Esophagus squamous epithelium (tissue), 4 donors: ENCODE measurements at regions not wholly inside any gene's neighbourhood (a gene's known extent, or its start where the extent isn't known, plus 50 kb on each side); places are given as distances from the start of the nearest gene placed in this dataset.

Experiments used
- POLR2A ChIP-seq, 4 donors: fragments of 450-650 bp; IDR thresholded peaks; one replicate each; pipeline ENCODE4 v1.6.1; 2017; ENCODE audit warnings: antibody characterized with exemption in 4 of 4, mild to moderate bottlenecking in 4 of 4, moderate library complexity in 3 of 4
- TF ChIP-seq, protein P1 (sequence below), 6 experiments: fragments of 450-650 bp in 4 of 6; fragments of 200-600 bp in 2 of 6; sonication (generic) in 2 of 6; IDR thresholded peaks; one replicate each; pipeline ENCODE4 v1.5.1; 2016 to 2019; ENCODE audit warnings: antibody characterized with exemption in 6 of 6, mild to moderate bottlenecking in 4 of 6, moderate library complexity in 4 of 6

DNA sequence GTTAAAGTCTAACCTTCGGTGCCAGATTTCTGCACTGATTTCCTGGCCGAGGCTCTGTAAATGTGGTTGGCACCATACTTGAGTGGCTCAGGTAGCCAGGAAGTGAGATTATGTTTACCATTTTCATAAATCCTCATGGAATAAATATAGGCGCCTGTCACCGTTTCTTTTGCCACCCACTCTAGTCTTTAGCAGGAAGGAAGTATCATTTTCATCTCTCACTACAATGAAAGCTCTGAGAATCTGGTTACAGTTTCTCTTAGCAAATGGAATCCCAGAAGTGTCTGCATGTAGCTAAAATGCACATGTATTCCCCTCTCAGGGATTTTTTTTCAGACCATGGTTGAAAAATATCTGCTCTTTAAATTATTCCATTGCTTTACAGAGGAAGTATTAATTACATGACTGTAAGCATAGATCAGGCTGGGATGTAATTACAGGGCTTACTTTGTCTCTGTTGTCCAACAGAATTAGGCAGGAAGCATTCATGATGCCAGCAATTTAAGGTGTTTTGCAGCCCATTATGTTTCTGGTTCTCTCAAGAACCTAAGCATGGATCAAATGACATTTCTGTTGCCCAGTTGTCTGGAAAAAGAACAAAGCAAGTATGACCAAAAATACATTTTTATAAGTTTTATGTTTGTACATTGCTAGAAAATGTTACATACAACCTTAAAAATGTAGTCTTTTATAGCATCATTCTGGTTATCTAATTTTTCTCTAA is 221.7 kb upstream of the SPRY2 start:
- TF ChIP-seq, protein P1, sequence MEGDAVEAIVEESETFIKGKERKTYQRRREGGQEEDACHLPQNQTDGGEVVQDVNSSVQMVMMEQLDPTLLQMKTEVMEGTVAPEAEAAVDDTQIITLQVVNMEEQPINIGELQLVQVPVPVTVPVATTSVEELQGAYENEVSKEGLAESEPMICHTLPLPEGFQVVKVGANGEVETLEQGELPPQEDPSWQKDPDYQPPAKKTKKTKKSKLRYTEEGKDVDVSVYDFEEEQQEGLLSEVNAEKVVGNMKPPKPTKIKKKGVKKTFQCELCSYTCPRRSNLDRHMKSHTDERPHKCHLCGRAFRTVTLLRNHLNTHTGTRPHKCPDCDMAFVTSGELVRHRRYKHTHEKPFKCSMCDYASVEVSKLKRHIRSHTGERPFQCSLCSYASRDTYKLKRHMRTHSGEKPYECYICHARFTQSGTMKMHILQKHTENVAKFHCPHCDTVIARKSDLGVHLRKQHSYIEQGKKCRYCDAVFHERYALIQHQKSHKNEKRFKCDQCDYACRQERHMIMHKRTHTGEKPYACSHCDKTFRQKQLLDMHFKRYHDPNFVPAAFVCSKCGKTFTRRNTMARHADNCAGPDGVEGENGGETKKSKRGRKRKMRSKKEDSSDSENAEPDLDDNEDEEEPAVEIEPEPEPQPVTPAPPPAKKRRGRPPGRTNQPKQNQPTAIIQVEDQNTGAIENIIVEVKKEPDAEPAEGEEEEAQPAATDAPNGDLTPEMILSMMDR (IDR thresholded peaks at IDR 0.05), result no peak
- no peak for TF ChIP-seq POLR2A (IDR thresholded peaks at IDR 0.05)
